WERI-Rb-1 (cell line): ENCODE measurements at regions not wholly inside any gene's neighbourhood (a gene's known extent, or its start where the extent isn't known, plus 50 kb on each side); places are given as distances from the start of the nearest gene placed in this dataset.
A peak's percentile ranks its signal among the peaks of the same experiment; 100 is the strongest.
"Not testable (repeated sequence)": the region's sequence is repeated elsewhere in the genome, so short reads cannot be mapped to it uniquely, and the experiment has no call there.

Experiments
- DNase-seq: peaks from one replicate; pipeline ENCODE4 v3.0.0-alpha.2; 2020
- H3K27ac ChIP-seq: fragments of 250-450 bp; sonication (Bioruptor Pico); 2 replicates; pipeline ENCODE4 v1.5.1; 2020; ENCODE audit warnings: mild to moderate bottlenecking, moderate library complexity
- H3K27me3 ChIP-seq: fragments of 250-450 bp; sonication (Bioruptor Pico); 2 replicates; pipeline ENCODE4 v1.5.1; 2021; ENCODE audit warnings: mild to moderate bottlenecking, low read depth, moderate library complexity; ENCODE audit not compliant: insufficient read depth, severe bottlenecking
- H3K36me3 ChIP-seq: fragments of 250-450 bp; sonication (Bioruptor Pico); 2 replicates; pipeline ENCODE4 v1.5.1; 2020; ENCODE audit warnings: mild to moderate bottlenecking, moderate library complexity
- H3K4me3 ChIP-seq: 2 replicates; pipeline ENCODE4 v1.5.1; 2011; ENCODE audit warnings: low read depth, mild to moderate bottlenecking, control low read depth, low read length
- H3K9me3 ChIP-seq: fragments of 250-450 bp; sonication (Bioruptor Pico); 2 replicates; pipeline ENCODE4 v1.5.1; 2021; ENCODE audit warnings: mild to moderate bottlenecking, moderate library complexity; ENCODE audit not compliant: severe bottlenecking
- CTCF ChIP-seq: IDR thresholded peaks from 2 replicates; pipeline ENCODE4 v1.5.1; 2011; ENCODE audit warnings: low read depth, mild to moderate bottlenecking, control low read depth, inconsistent platforms, low read length

GRCh38 chr3:23723141-23723540 is 82.6 kb upstream of the UBE2E1 start:
- Histone ChIP-seq H3K27ac (0 out of 2 replicates have a peak overlapping the region, but pooled peaks have one; percentile 19), H3K9me3 (no peaks in the 10 kb centered on the region), H3K36me3 (no peaks in the 10 kb centered on the region), H3K27me3 (no peaks in the 10 kb centered on the region), H3K4me3 (no peak overlapping the region)
- peak; percentile 21 for DNase-seq
- TF ChIP-seq CTCF = no peak

DNA sequence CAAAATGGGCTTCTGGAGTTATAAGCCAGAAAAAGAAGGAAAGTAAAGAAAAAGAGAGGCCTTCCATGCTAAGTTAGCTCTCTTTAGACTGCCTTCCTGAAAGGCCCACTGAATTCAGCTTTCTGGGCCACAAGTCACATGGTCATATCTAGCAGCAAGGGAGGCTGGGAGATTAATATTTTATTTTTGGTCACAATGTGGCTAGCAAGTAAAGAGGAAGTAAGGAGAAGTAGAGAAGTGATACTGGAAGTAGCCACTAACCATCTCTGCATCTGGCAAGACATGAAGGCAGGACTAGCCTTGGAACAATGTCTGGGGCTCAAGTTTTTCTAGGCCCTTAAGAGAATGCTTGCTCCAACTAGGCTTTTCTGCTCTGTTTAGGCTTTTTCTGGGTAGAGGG is 81.8 kb upstream of the UBE2E1 start:
- no peaks in the 10 kb centered on the region for H3K27me3 ChIP-seq
- no peak for TF ChIP-seq CTCF
- no peaks in the 10 kb centered on the region for H3K36me3 ChIP-seq
- no peaks in the 10 kb centered on the region for H3K9me3 ChIP-seq
- no peak overlapping the region for H3K4me3 ChIP-seq
- no peak for DNase-seq
- no peak overlapping the region for H3K27ac ChIP-seq

- no peaks in the 10 kb centered on the region for H3K9me3 ChIP-seq
- H3K4me3 ChIP-seq = no peak overlapping the region
- H3K27me3 ChIP-seq = no peaks in the 10 kb centered on the region
- H3K27ac ChIP-seq = no peak overlapping the region
- TF ChIP-seq CTCF = no peak
- no peak for DNase-seq
- no peaks in the 10 kb centered on the region for H3K36me3 ChIP-seq
Observed at GRCh38 chr3:23726811-23727548, 78.8 kb upstream of the UBE2E1 start.

DNA sequence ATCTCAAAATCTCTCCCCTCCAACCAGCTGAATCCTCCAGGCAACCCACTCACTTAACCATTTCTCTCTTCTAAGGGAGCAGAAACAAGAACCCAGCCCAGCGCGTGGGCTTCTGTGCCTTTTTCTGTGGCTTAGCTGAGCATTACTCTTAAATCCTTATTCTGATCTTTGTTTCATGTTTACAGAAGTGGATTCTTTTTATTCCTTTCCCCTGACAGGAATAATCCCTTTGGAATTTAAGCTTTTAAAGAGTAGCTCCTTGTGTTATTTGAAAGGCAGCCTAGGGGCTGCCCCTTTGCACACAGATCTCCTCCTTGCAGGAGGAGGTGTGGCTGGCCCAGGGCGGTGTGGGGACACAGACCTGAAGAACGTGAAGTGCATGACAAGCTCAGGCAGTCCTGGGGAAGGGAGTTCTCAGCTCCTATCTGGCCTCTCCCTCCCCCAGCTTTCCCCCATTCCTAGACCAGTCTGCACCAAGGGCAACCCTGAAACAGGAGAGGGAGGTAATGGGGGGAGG is 77.1 kb upstream of the UBE2E1 start:
- no peak overlapping the region for H3K27ac ChIP-seq
- DNase-seq = peak; percentile 45
- no peaks in the 10 kb centered on the region for H3K9me3 ChIP-seq
- TF ChIP-seq CTCF = no peak
- no peaks in the 10 kb centered on the region for H3K36me3 ChIP-seq
- H3K4me3 ChIP-seq = no peak overlapping the region
- no peaks in the 10 kb centered on the region for H3K27me3 ChIP-seq

GRCh38 chr3:23729362-23729761 is 76.4 kb upstream of the UBE2E1 start:
- not testable (repeated sequence) for H3K27me3 ChIP-seq, H3K4me3 ChIP-seq, H3K36me3 ChIP-seq, H3K27ac ChIP-seq, DNase-seq, H3K9me3 ChIP-seq

- H3K36me3 ChIP-seq = no peaks in the 10 kb centered on the region
- H3K27me3 ChIP-seq = no peaks in the 10 kb centered on the region
- no peak overlapping the region for H3K27ac ChIP-seq
- H3K4me3 ChIP-seq = no peak overlapping the region
- no peak for DNase-seq
- no peak for TF ChIP-seq CTCF
- no peaks in the 10 kb centered on the region for H3K9me3 ChIP-seq
Observed at GRCh38 chr3:23734481-23734880, 71.3 kb upstream of the UBE2E1 start.
